ENCODE measurements at regions not wholly inside any gene's neighbourhood (a gene's known extent, or its start where the extent isn't known, plus 50 kb on each side); places are given as distances from the start of the nearest gene placed in this dataset.

GRCh38 chr1:221487781-221488524, 253.9 kb downstream of the DUSP10 start:
- TF ChIP-seq CTCF (IDR thresholded peaks at IDR 0.05) (no peak), POLR2A (IDR thresholded peaks at IDR 0.05) (no peak)

Data from thyroid gland (tissue), 4 donors.